HEK293T (cell line): ENCODE measurements at regions not wholly inside any gene's neighbourhood (a gene's known extent, or its start where the extent isn't known, plus 50 kb on each side); places are given as distances from the start of the nearest gene placed in this dataset.

Experiments used
- CTBP1 ChIP-seq: fragments of 450-650 bp; IDR thresholded peaks from 2 replicates; pipeline ENCODE4 v1.6.1; 2016; ENCODE audit warnings: borderline replicate concordance
- ELF4 ChIP-seq: fragments of 450-650 bp; IDR thresholded peaks from 2 replicates; pipeline ENCODE4 v1.6.1; 2017; ENCODE audit warnings: antibody characterized with exemption
- FOXA1 ChIP-seq: fragments of 450-650 bp; IDR thresholded peaks from 2 replicates; pipeline ENCODE4 v1.6.1; 2016; ENCODE audit warnings: mild to moderate bottlenecking
- FOXK2 ChIP-seq: fragments of 450-650 bp; IDR thresholded peaks from 2 replicates; pipeline ENCODE4 v1.6.1; 2016; ENCODE audit warnings: mild to moderate bottlenecking
- FOXM1 ChIP-seq: fragments of 450-650 bp; IDR thresholded peaks from 2 replicates; pipeline ENCODE4 v1.6.1; 2017; ENCODE audit warnings: mild to moderate bottlenecking, borderline replicate concordance
- HDGF ChIP-seq: fragments of 450-650 bp; IDR thresholded peaks from 2 replicates; pipeline ENCODE4 v1.6.1; 2017; ENCODE audit warnings: antibody characterized with exemption, borderline replicate concordance
- L3MBTL2 ChIP-seq: fragments of 450-650 bp; conservative IDR thresholded peaks from 2 replicates; pipeline ENCODE4 v1.6.1; 2016; ENCODE audit warnings: mild to moderate bottlenecking
- LEF1 ChIP-seq: fragments of 450-650 bp; IDR thresholded peaks from 2 replicates; pipeline ENCODE4 v1.6.1; 2017; ENCODE audit warnings: mild to moderate bottlenecking, borderline replicate concordance
- NFRKB ChIP-seq: fragments of 450-650 bp; IDR thresholded peaks from 2 replicates; pipeline ENCODE4 v1.6.1; 2016; ENCODE audit warnings: mild to moderate bottlenecking, moderate library complexity
- SP1 ChIP-seq: fragments of 450-650 bp; IDR thresholded peaks from 2 replicates; pipeline ENCODE4 v1.6.1; 2017
- SUZ12 ChIP-seq: fragments of 450-650 bp; IDR thresholded peaks from 2 replicates; pipeline ENCODE4 v1.6.1; 2016; ENCODE audit warnings: mild to moderate bottlenecking
- TARDBP ChIP-seq: fragments of 450-650 bp; IDR thresholded peaks from 2 replicates; pipeline ENCODE4 v1.6.1; 2016
- ZNF384 ChIP-seq: fragments of 450-650 bp; IDR thresholded peaks from 2 replicates; pipeline ENCODE4 v1.6.1; 2016
- TF ChIP-seq, protein P1 (sequence below): fragments of 450-650 bp; IDR thresholded peaks from 2 replicates; pipeline ENCODE4 v1.6.1; 2016

DNA sequence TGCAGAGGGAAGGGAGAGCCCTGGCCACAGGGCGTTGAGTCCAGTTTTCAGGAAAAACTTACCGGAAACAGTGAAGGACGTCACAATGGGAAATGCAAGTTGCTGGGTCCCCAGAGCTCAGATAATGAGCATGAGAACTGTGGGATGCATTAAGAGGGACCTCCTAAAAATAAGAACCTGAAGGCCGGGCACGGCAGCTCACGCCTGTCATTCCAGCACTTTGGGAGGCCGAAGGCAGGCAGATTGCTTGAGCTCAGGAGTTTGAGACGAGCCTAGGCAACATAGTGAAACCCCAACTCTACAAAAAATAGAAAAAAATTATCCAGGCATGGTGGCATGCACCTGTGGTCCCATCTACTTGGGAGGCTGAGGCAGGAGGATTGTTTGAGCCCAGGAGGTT is 170.6 kb downstream of the URI1 start:
- TF ChIP-seq NFRKB (no peak), FOXA1 (no peak), LEF1 (no peak), SP1 (no peak), FOXM1 (no peak), ZNF384 (no peak), ELF4 (no peak), CTBP1 (no peak), L3MBTL2 (no peak), FOXK2 (no peak), TARDBP (no peak), SUZ12 (no peak), HDGF (no peak)
- TF ChIP-seq, protein P1, sequence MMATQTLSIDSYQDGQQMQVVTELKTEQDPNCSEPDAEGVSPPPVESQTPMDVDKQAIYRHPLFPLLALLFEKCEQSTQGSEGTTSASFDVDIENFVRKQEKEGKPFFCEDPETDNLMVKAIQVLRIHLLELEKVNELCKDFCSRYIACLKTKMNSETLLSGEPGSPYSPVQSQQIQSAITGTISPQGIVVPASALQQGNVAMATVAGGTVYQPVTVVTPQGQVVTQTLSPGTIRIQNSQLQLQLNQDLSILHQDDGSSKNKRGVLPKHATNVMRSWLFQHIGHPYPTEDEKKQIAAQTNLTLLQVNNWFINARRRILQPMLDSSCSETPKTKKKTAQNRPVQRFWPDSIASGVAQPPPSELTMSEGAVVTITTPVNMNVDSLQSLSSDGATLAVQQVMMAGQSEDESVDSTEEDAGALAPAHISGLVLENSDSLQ, result no peak
